ENCODE measurements at regions not wholly inside any gene's neighbourhood (a gene's known extent, or its start where the extent isn't known, plus 50 kb on each side); places are given as distances from the start of the nearest gene placed in this dataset.

GRCh38 chr10:71025535-71025934 lies 137.2 kb upstream of the PCBD1 start:
- H3K4ac ChIP-seq (ENCODE audit: low read depth, low read length) = no peak overlapping the region
- ChIA-PET POLR2A (ENCODE audit: unreplicated experiment) (no interaction called here), CTCF (no interaction called here)
- H2BK15ac ChIP-seq (ENCODE audit: low read depth, low read length) = no peak overlapping the region
- in situ Hi-C loops (cut with MboI; ENCODE audit: low sequenced_read_pairs) (no loop called here), dilution Hi-C loops (cut with HindIII; ENCODE audit: low sequenced_read_pairs, unreplicated experiment) (no loop called here), intact Hi-C loops (cut with micrococcal nuclease) (no loop called here)
- no CpG with 5 or more reads among the region's 4 CpGs for WGBS, 2 experiments (ENCODE audit: extremely low coverage in 2 of 2, insufficient read length in 1 of 2)
- H3K9ac ChIP-seq (ENCODE audit: low read depth, low read length) = no peak overlapping the region
- no peaks in the 10 kb centered on the region for H3K4me1 ChIP-seq (ENCODE audit: control insufficient read depth, insufficient read depth, low read length)
- H2BK5ac ChIP-seq (ENCODE audit: low read depth, low read length, poor library complexity, severe bottlenecking) = no peak overlapping the region
- 0 out of 2 replicates have a peak, but pooled peaks cover 2% of the 10 kb centered on the region for H3K9me3 ChIP-seq (ENCODE audit: control insufficient read depth, insufficient read depth, low read length)
- BruUV-seq (replicated peaks) = no TSS peak
- H3K14ac ChIP-seq (replicated peaks; ENCODE audit: low read depth, low read length) = no peak overlapping the region
- H2AK9ac ChIP-seq (replicated peaks; ENCODE audit: low read depth, low read length, poor library complexity) = no peak overlapping the region
- no peak overlapping the region for H2AFZ ChIP-seq (replicated peaks; ENCODE audit: low read length, poor library complexity)
- H3K27me3 ChIP-seq (ENCODE audit: control insufficient read depth, insufficient read depth, low read length) = peaks cover 14% of the 10 kb centered on the region
- no peak overlapping the region for H3K56ac ChIP-seq (ENCODE audit: extremely low read depth, insufficient read depth, low read length)
- H3K18ac ChIP-seq (ENCODE audit: low read depth, low read length) = no peak overlapping the region
- no peak overlapping the region for H3K4me2 ChIP-seq (ENCODE audit: low read depth, low read length)
- H3K4me3 ChIP-seq (ENCODE audit: insufficient read depth, low read depth, low read length) = no peak overlapping the region
- DNase-seq (no peak), ATAC-seq (ENCODE audit: low read depth) (no peak)
- H3K23ac ChIP-seq (ENCODE audit: low read depth, low read length) = no peak overlapping the region
- H2BK20ac ChIP-seq (ENCODE audit: low read depth, low read length) = no peak overlapping the region
- H4K5ac ChIP-seq (ENCODE audit: low read depth, low read length) = no peak overlapping the region
- no peak for TF ChIP-seq MAFK (IDR thresholded peaks at IDR 0.05; ENCODE audit: low read depth, low read length)
- TF ChIP-seq FOS (IDR thresholded peaks at IDR 0.05; ENCODE audit: low read depth, low read length) = no peak
- TF ChIP-seq USF2 (IDR thresholded peaks at IDR 0.05; ENCODE audit: low read depth, low read length) = no peak
- TF ChIP-seq RCOR1 (IDR thresholded peaks at IDR 0.05; ENCODE audit: insufficient replicate concordance, low read length) = no peak
- no peak for TF ChIP-seq BHLHE40 (IDR thresholded peaks at IDR 0.05; ENCODE audit: low read depth, low read length)
- H3K79me1 ChIP-seq (ENCODE audit: low read depth in 1 of 2, low read length in 2 of 2) = no peaks in the 10 kb centered on the region
- H4K20me1 ChIP-seq (ENCODE audit: insufficient read depth, low read length) = no peaks in the 10 kb centered on the region
- H3K27ac ChIP-seq (ENCODE audit: insufficient read depth, low read length) = no peak overlapping the region
- no peak overlapping the region for H4K8ac ChIP-seq (ENCODE audit: low read depth in 2 of 2, low read length in 2 of 2)
- no peaks in the 10 kb centered on the region for H3K9me1 ChIP-seq (ENCODE audit: insufficient read depth, low read length)
- H2AK5ac ChIP-seq (ENCODE audit: low read depth, low read length) = no peak overlapping the region
- H3K36me3 ChIP-seq (ENCODE audit: control insufficient read depth, insufficient read depth, low read length) = no peaks in the 10 kb centered on the region
- H2BK120ac ChIP-seq (ENCODE audit: low read depth, low read length) = no peak overlapping the region
- H4K91ac ChIP-seq (ENCODE audit: insufficient read depth, low read depth, low read length) = no peak overlapping the region

Measured in IMR-90 (cell line).